ENCODE measurements at regions not wholly inside any gene's neighbourhood (a gene's known extent, or its start where the extent isn't known, plus 50 kb on each side); places are given as distances from the start of the nearest gene placed in this dataset.
A peak's percentile ranks its signal among the peaks of the same experiment; 100 is the strongest.

GRCh38 chr2:65666156-65666725 lies 233.8 kb upstream of the SPRED2 start:
- DNase-seq (ENCODE audit: extremely low read depth, low read depth), result peak; percentile 29
- no peak for TF ChIP-seq CTCF (IDR thresholded peaks at IDR 0.05; ENCODE audit: low read depth, low read length, missing control alignments)
- no peak overlapping the region for H3K4me3 ChIP-seq (replicated peaks; ENCODE audit: low read depth, low read length)

- no peak for TF ChIP-seq CTCF (IDR thresholded peaks at IDR 0.05; ENCODE audit: low read depth, low read length, missing control alignments)
- no peak for DNase-seq (ENCODE audit: extremely low read depth, low read depth)
- no peak overlapping the region for H3K4me3 ChIP-seq (replicated peaks; ENCODE audit: low read depth, low read length)
These were observed 232.5 kb upstream of the SPRED2 start for GRCh38 chr2:65664931-65665330.

- no peak for TF ChIP-seq CTCF (IDR thresholded peaks at IDR 0.05; ENCODE audit: low read depth, low read length, missing control alignments)
- H3K4me3 ChIP-seq (replicated peaks; ENCODE audit: low read depth, low read length), result no peak overlapping the region
- DNase-seq (ENCODE audit: extremely low read depth, low read depth), result no peak
These were observed 231.5 kb upstream of the SPRED2 start for GRCh38 chr2:65663831-65664407.

GRCh38 chr2:65662654-65663432 lies 230.4 kb upstream of the SPRED2 start:
- DNase-seq (ENCODE audit: extremely low read depth, low read depth), result peak; percentile 6
- TF ChIP-seq CTCF (IDR thresholded peaks at IDR 0.05; ENCODE audit: low read depth, low read length, missing control alignments), result no peak
- no peak overlapping the region for H3K4me3 ChIP-seq (replicated peaks; ENCODE audit: low read depth, low read length)

- no peak overlapping the region for H3K4me3 ChIP-seq (replicated peaks; ENCODE audit: low read depth, low read length)
- no peak for DNase-seq (ENCODE audit: extremely low read depth, low read depth)
- TF ChIP-seq CTCF (IDR thresholded peaks at IDR 0.05; ENCODE audit: low read depth, low read length, missing control alignments), result no peak
These were observed 229.7 kb upstream of the SPRED2 start for GRCh38 chr2:65661980-65662653.

- no peak for DNase-seq (ENCODE audit: extremely low read depth, low read depth)
- no peak for TF ChIP-seq CTCF (IDR thresholded peaks at IDR 0.05; ENCODE audit: low read depth, low read length, missing control alignments)
- no peak overlapping the region for H3K4me3 ChIP-seq (replicated peaks; ENCODE audit: low read depth, low read length)
These were observed 227.9 kb upstream of the SPRED2 start for GRCh38 chr2:65660340-65660739.

Data from HFF-Myc (cell line).